Esophagus (tissue), 2 donors: ENCODE measurements at regions not wholly inside any gene's neighbourhood (a gene's known extent, or its start where the extent isn't known, plus 50 kb on each side); places are given as distances from the start of the nearest gene placed in this dataset.
"Not testable (repeated sequence)": the region's sequence is repeated elsewhere in the genome, so short reads cannot be mapped to it uniquely, and the experiment has no call there.

Experiments
- H3K27ac ChIP-seq, 2 donors: one replicate each; pipeline ENCODE4 v1.5.1; 2013; ENCODE audit warnings: low read depth in 2 of 2, mild to moderate bottlenecking in 2 of 2, inconsistent platforms in 1 of 2, low read length in 1 of 2, moderate library complexity in 1 of 2
- H3K27me3 ChIP-seq, 2 donors: one replicate each; pipeline ENCODE4 v1.6.1; 2013; ENCODE audit warnings: low read length in 2 of 2, control low read depth in 1 of 2, mild to moderate bottlenecking in 1 of 2; ENCODE audit not compliant: insufficient read depth in 2 of 2, control insufficient read depth in 1 of 2
- H3K36me3 ChIP-seq, 2 donors: one replicate each; pipeline ENCODE4 v1.6.1; 2013; ENCODE audit warnings: low read length in 1 of 2; ENCODE audit not compliant: control insufficient read depth in 2 of 2, insufficient read depth in 2 of 2
- H3K4me1 ChIP-seq, 2 donors: one replicate each; pipeline ENCODE4 v1.6.1; 2013; ENCODE audit warnings: low read length in 1 of 2; ENCODE audit not compliant: control insufficient read depth in 2 of 2, insufficient read depth in 2 of 2
- H3K4me3 ChIP-seq, 2 donors: one replicate each; pipeline ENCODE4 v1.5.1; 2013; ENCODE audit warnings: low read length in 2 of 2, mild to moderate bottlenecking in 2 of 2, low read depth in 1 of 2, moderate library complexity in 1 of 2
- H3K9me3 ChIP-seq, 2 donors: one replicate each; pipeline ENCODE4 v1.6.1; 2013; ENCODE audit warnings: mild to moderate bottlenecking in 2 of 2, low read depth in 1 of 2, low read length in 1 of 2, moderate library complexity in 1 of 2; ENCODE audit not compliant: control insufficient read depth in 2 of 2, insufficient read depth in 1 of 2
- WGBS, 2 donors: extraction: QIAGEN DNeasy Blood & Tissue Kit; methylation state at CpG; one replicate each; pipeline ENCODE4 v1.1.7; 2013; 5-methylcytosine and 5-hydroxymethylcytosine counted together
- donor health status: healthy with polysubstance abuse.
- donor health status: Bipolar disorder and iron deficiency.

GRCh38 chr7:68821846-68822245 is 776.4 kb upstream of the AUTS2 start:
- Histone ChIP-seq H3K4me3 (no peak overlapping the region), H3K27ac (no peak overlapping the region), H3K9me3 (peaks cover 0 to 3% of the 10 kb centered on the region in 2 donors), H3K4me1 (no peaks in the 10 kb centered on the region), H3K36me3 (no peaks in the 10 kb centered on the region), H3K27me3 (no peaks in the 10 kb centered on the region)
- WGBS, 2 donors = 34 to 59% methylated on average over 5 of the region's 5 CpGs

GRCh38 chr7:68823996-68824780 is 774.1 kb upstream of the AUTS2 start:
- H3K36me3 ChIP-seq = no peaks in the 10 kb centered on the region

GRCh38 chr7:68828575-68828974 is 769.7 kb upstream of the AUTS2 start:
- Histone ChIP-seq H3K36me3 (no peaks in the 10 kb centered on the region), H3K4me1 (no peaks in the 10 kb centered on the region), H3K4me3 (no peak overlapping the region), H3K27me3 (no peaks in the 10 kb centered on the region), H3K9me3 (peaks cover 0 to 3% of the 10 kb centered on the region in 2 donors), H3K27ac (no peak overlapping the region)
- 50 to 64% methylated on average over 11 of the region's 11 CpGs for WGBS, 2 donors

More at GRCh38 chr7:68823996-68824780, 774.1 kb upstream of the AUTS2 start:
- Histone ChIP-seq H3K4me3 (no peak overlapping the region), H3K27ac (no peak overlapping the region), H3K27me3 (no peaks in the 10 kb centered on the region), H3K9me3 (peaks cover 0 to 3% of the 10 kb centered on the region in 2 donors), H3K4me1 (no peaks in the 10 kb centered on the region)
- WGBS, 2 donors = 82% methylated on average over 5 of the region's 5 CpGs

GRCh38 chr7:68833422-68833821 is 764.9 kb upstream of the AUTS2 start:
- Histone ChIP-seq H3K27me3 (no peaks in the 10 kb centered on the region), H3K4me3 (no peak overlapping the region), H3K36me3 (no peaks in the 10 kb centered on the region), H3K27ac (no peak overlapping the region), H3K9me3 (no peaks in the 10 kb centered on the region), H3K4me1 (no peaks in the 10 kb centered on the region)
- WGBS, 2 donors = 51 to 75% methylated on average over 4 of the region's 4 CpGs

- no peaks in the 10 kb centered on the region for H3K36me3 ChIP-seq
- no peak overlapping the region for H3K27ac ChIP-seq
- no peaks in the 10 kb centered on the region for H3K4me1 ChIP-seq
- H3K27me3 ChIP-seq = no peaks in the 10 kb centered on the region
- H3K9me3 ChIP-seq = no peaks in the 10 kb centered on the region
- H3K4me3 ChIP-seq = no peak overlapping the region
- WGBS, 2 donors = 95 to 96% methylated on average over 9 of the region's 9 CpGs
Observed at GRCh38 chr7:68839014-68839413, 759.3 kb upstream of the AUTS2 start.

GRCh38 chr7:68840991-68841390 is 757.3 kb upstream of the AUTS2 start:
- H3K27me3 ChIP-seq = no peaks in the 10 kb centered on the region
- no peak overlapping the region for H3K4me3 ChIP-seq
- no peaks in the 10 kb centered on the region for H3K9me3 ChIP-seq
- no peaks in the 10 kb centered on the region for H3K4me1 ChIP-seq
- H3K27ac ChIP-seq = no peak overlapping the region
- H3K36me3 ChIP-seq = no peaks in the 10 kb centered on the region
- WGBS, 2 donors = 53 to 56% methylated on average over 9 of the region's 9 CpGs

GRCh38 chr7:68843985-68844384 is 754.3 kb upstream of the AUTS2 start:
- H3K27ac ChIP-seq, H3K27me3 ChIP-seq, H3K4me1 ChIP-seq, H3K36me3 ChIP-seq, H3K4me3 ChIP-seq, H3K9me3 ChIP-seq: not testable (repeated sequence)
- 92 to 96% methylated on average over 6 of the region's 6 CpGs for WGBS, 2 donors

GRCh38 chr7:68846811-68847325 is 751.4 kb upstream of the AUTS2 start:
- Histone ChIP-seq H3K27ac (no peak overlapping the region), H3K27me3 (no peaks in the 10 kb centered on the region), H3K4me1 (no peaks in the 10 kb centered on the region), H3K36me3 (no peaks in the 10 kb centered on the region), H3K9me3 (no peaks in the 10 kb centered on the region), H3K4me3 (no peak overlapping the region)
- 73 to 83% methylated on average over 13 of the region's 13 CpGs for WGBS, 2 donors

GRCh38 chr7:68853254-68853653 is 745.0 kb upstream of the AUTS2 start:
- WGBS, 2 donors = 73 to 76% methylated on average over 6 of the region's 6 CpGs
- Histone ChIP-seq H3K27me3 (no peaks in the 10 kb centered on the region), H3K36me3 (no peaks in the 10 kb centered on the region), H3K4me3 (no peak overlapping the region), H3K4me1 (no peaks in the 10 kb centered on the region), H3K9me3 (no peaks in the 10 kb centered on the region), H3K27ac (no peak overlapping the region)

- no peaks in the 10 kb centered on the region for H3K4me1 ChIP-seq
Observed at GRCh38 chr7:68857571-68857970, 740.7 kb upstream of the AUTS2 start.

More at GRCh38 chr7:68857571-68857970, 740.7 kb upstream of the AUTS2 start:
- Histone ChIP-seq H3K9me3 (no peaks in the 10 kb centered on the region), H3K27me3 (no peaks in the 10 kb centered on the region), H3K4me3 (no peak overlapping the region), H3K27ac (no peak overlapping the region), H3K36me3 (no peaks in the 10 kb centered on the region)
- WGBS, 2 donors = 95 to 96% methylated on average over 1 of the region's 1 CpG
